PC-9 (cell line): ENCODE measurements at regions not wholly inside any gene's neighbourhood (a gene's known extent, or its start where the extent isn't known, plus 50 kb on each side); places are given as distances from the start of the nearest gene placed in this dataset.

Source experiments
- BruUV-seq: library from RNA; stranded (reverse); fragments of 400-500 nt; replicated peaks from 2 replicates; lab custom pipeline; 2021; lab: Mats Ljungman, UMichigan
- CTCF ChIA-PET: fragments of 300-600 bp; sonication (Branson Sonifier 250); formaldehyde crosslinking; loops from one replicate; lab custom pipeline; 2022; ENCODE audit warnings: antibody characterized with exemption; lab: Charles Lee
- POLR2A ChIA-PET: fragments of 300-600 bp; sonication (Branson Sonifier 250); formaldehyde crosslinking; loops from one replicate; lab custom pipeline; 2022; ENCODE audit warnings: antibody characterized with exemption; ENCODE audit not compliant: unreplicated experiment; lab: Charles Lee
- DNase-seq, 2 experiments: peaks; one replicate each; pipeline versions ENCODE4 v3.0.0 to v3.0.0-alpha.2; 2015 to 2022; ENCODE audit warnings: mixed read lengths in 1 of 2
- H2AFZ ChIP-seq: fragments of 200-600 bp; sonication (generic); 2 replicates; pipeline ENCODE4 v1.8.1; 2017; ENCODE audit warnings: antibody characterized with exemption
- H3F3A ChIP-seq: fragments of 200-600 bp; sonication (generic); 2 replicates; pipeline ENCODE4 v1.8.1; 2017; ENCODE audit warnings: antibody characterized with exemption, mild to moderate bottlenecking, low read depth; ENCODE audit not compliant: insufficient read depth
- H3K27ac ChIP-seq: fragments of 200-600 bp; sonication (generic); 2 replicates; pipeline ENCODE4 v1.6.1; 2016; ENCODE audit warnings: mixed run types
- H3K27me3 ChIP-seq: fragments of 200-600 bp; sonication (generic); 2 replicates; pipeline ENCODE4 v1.6.1; 2016; ENCODE audit warnings: low read depth, mixed run types; ENCODE audit not compliant: insufficient read depth
- H3K36me3 ChIP-seq: fragments of 200-600 bp; sonication (generic); 2 replicates; pipeline ENCODE4 v1.6.1; 2016; ENCODE audit warnings: low read depth, mixed run types
- H3K4me1 ChIP-seq: fragments of 200-600 bp; sonication (generic); replicated peaks from 2 replicates; pipeline ENCODE4 v1.6.1; 2016; ENCODE audit warnings: mixed run types; ENCODE audit not compliant: insufficient read depth
- H3K4me2 ChIP-seq: fragments of 200-600 bp; sonication (generic); 2 replicates; pipeline ENCODE4 v1.6.1; 2017; ENCODE audit warnings: mixed run types
- H3K4me3 ChIP-seq: fragments of 200-600 bp; sonication (generic); 2 replicates; pipeline ENCODE4 v1.6.1; 2016; ENCODE audit warnings: mixed run types
- H3K79me2 ChIP-seq: fragments of 200-600 bp; sonication (generic); 2 replicates; pipeline ENCODE4 v1.6.1; 2017; ENCODE audit warnings: low read depth, mixed run types
- H3K9me2 ChIP-seq: fragments of 200-600 bp; sonication (generic); 2 replicates; pipeline ENCODE4 v1.8.1; 2017; ENCODE audit warnings: mild to moderate bottlenecking; ENCODE audit not compliant: insufficient read depth
- H3K9me3 ChIP-seq: fragments of 200-600 bp; sonication (generic); 2 replicates; pipeline ENCODE4 v1.8.1; 2016; ENCODE audit warnings: low read depth; ENCODE audit not compliant: insufficient read depth
- H4K20me1 ChIP-seq: fragments of 200-600 bp; sonication (generic); 2 replicates; pipeline ENCODE4 v1.8.1; 2017; ENCODE audit not compliant: insufficient read depth
- CTCF ChIP-seq: fragments of 200-600 bp; sonication (generic); conservative IDR thresholded peaks from 2 replicates; pipeline ENCODE4 v1.6.1; 2017; ENCODE audit warnings: mixed run types, antibody characterized with exemption, mild to moderate bottlenecking, moderate library complexity
- EZH2 ChIP-seq: fragments of 200-600 bp; sonication (generic); IDR thresholded peaks from 2 replicates; pipeline ENCODE4 v1.8.0; 2017; ENCODE audit warnings: antibody characterized with exemption, low read depth
- intact Hi-C: fragments of 100-400 bp; cut with micrococcal nuclease; formaldehyde crosslinking; loops from one replicate; pipeline ENCODE4 v1.10.0; 2022; ENCODE audit not compliant: unreplicated experiment

GRCh38 chr4:133866328-133866699 is 335.3 kb downstream of the PABPC4L start:
- H3K27me3 ChIP-seq: no peaks in the 10 kb centered on the region
- no peaks in the 10 kb centered on the region for H3K9me2 ChIP-seq
- no peaks in the 10 kb centered on the region for H3K79me2 ChIP-seq
- ChIA-PET POLR2A (no interaction called here), CTCF (no interaction called here)
- no TSS peak for BruUV-seq
- no peaks in the 10 kb centered on the region for H3F3A ChIP-seq
- H4K20me1 ChIP-seq: no peaks in the 10 kb centered on the region
- DNase-seq: no peak
- no peak overlapping the region for H3K4me3 ChIP-seq
- TF ChIP-seq EZH2: no peak
- TF ChIP-seq CTCF: no peak
- no peaks in the 10 kb centered on the region for H3K9me3 ChIP-seq
- no peak overlapping the region for H2AFZ ChIP-seq
- H3K27ac ChIP-seq: no peak overlapping the region
- H3K36me3 ChIP-seq: no peaks in the 10 kb centered on the region
- no peak overlapping the region for H3K4me2 ChIP-seq
- intact Hi-C loops: no loop called here
- no peaks in the 10 kb centered on the region for H3K4me1 ChIP-seq

DNA sequence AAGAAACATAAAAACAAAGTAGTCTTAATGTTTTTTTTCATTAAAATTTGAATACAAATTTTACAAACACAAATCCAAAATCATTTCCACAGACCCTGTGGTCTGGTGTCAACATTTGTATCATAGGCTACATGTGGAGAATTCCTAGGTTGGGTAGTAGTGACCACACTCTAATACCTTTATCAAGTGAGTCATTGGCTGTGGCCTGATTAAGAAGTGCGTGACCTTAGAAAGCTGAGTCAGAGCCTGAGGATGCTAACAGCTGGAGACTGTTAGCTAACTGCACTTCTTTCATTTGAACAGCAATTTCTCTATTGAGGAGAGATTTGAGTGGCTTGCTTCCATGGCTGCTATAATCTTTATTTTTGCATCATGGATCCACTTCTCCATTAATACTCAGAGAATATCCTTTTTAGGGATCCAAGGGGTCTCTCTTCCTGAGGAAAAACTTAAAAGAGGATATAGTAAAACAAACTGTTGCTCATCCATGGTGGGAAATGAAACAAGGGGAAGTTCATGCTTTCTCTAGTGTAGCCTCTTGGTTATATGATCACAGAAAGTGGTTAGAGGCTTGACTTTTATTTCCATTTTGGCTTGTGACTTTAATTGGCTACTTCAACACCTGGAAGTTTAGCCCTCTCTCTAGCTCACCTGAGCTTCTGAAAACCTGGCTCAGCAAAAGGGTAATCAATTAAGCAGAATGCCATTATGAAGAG is 335.8 kb downstream of the PABPC4L start:
- Histone ChIP-seq H3K9me3 (no peaks in the 10 kb centered on the region), H4K20me1 (no peaks in the 10 kb centered on the region), H3K79me2 (no peaks in the 10 kb centered on the region), H3K27ac (no peak overlapping the region), H3K4me3 (no peak overlapping the region), H2AFZ (no peak overlapping the region), H3K27me3 (no peaks in the 10 kb centered on the region), H3K4me1 (no peaks in the 10 kb centered on the region), H3F3A (no peaks in the 10 kb centered on the region), H3K4me2 (no peak overlapping the region), H3K9me2 (no peaks in the 10 kb centered on the region), H3K36me3 (no peaks in the 10 kb centered on the region)
- intact Hi-C loops: no loop called here
- DNase-seq: peak; percentile 37 to 69
- CTCF ChIA-PET: no interaction called here
- POLR2A ChIA-PET: no interaction called here
- BruUV-seq: no TSS peak
- TF ChIP-seq EZH2: no peak
- no peak for TF ChIP-seq CTCF

GRCh38 chr4:133863153-133863552 is 338.4 kb downstream of the PABPC4L start:
- H3K36me3 ChIP-seq: no peaks in the 10 kb centered on the region
- no peaks in the 10 kb centered on the region for H4K20me1 ChIP-seq
- intact Hi-C loops: no loop called here
- no peaks in the 10 kb centered on the region for H3K79me2 ChIP-seq
- H2AFZ ChIP-seq: no peak overlapping the region
- H3K4me2 ChIP-seq: no peak overlapping the region
- no peaks in the 10 kb centered on the region for H3K27me3 ChIP-seq
- no peaks in the 10 kb centered on the region for H3K4me1 ChIP-seq
- no peak overlapping the region for H3K27ac ChIP-seq
- H3K9me3 ChIP-seq: no peaks in the 10 kb centered on the region
- TF ChIP-seq CTCF: no peak
- no peak for TF ChIP-seq EZH2
- ChIA-PET POLR2A (no interaction called here), CTCF (no interaction called here)
- DNase-seq: no peak
- BruUV-seq: no TSS peak
- no peaks in the 10 kb centered on the region for H3K9me2 ChIP-seq
- H3F3A ChIP-seq: no peaks in the 10 kb centered on the region
- no peak overlapping the region for H3K4me3 ChIP-seq
